Erythroblast (primary cell): ENCODE measurements at regions not wholly inside any gene's neighbourhood (a gene's known extent, or its start where the extent isn't known, plus 50 kb on each side); places are given as distances from the start of the nearest gene placed in this dataset.

Experiments used
- GATA1 ChIP-seq: IDR thresholded peaks from 2 replicates; pipeline ENCODE4 v1.6.1; 2011; ENCODE audit warnings: low read depth, mild to moderate bottlenecking, control low read depth, low read length, moderate library complexity
- POLR2A ChIP-seq: IDR thresholded peaks from 2 replicates; pipeline ENCODE4 v1.6.1; 2011; ENCODE audit warnings: mild to moderate bottlenecking, low read length

DNA sequence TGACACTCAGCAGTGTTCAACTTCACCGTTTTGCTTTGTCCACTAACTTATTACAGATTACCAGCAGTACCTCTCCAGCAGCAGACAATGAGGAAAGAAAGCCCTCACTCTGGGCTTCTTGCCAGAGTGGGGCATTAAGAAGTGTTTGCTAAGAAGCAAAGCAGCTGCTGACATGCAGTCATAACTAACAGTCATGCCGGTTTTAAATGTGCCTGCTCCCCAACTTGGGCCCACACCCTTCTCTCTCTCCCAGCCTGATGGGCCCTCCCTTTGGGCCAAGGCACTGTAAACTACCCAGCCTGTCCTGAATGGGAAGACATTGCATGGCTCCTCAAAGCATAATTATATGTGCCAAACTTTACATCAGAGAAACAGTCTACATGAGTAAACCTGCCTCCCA lies 54.6 kb upstream of the HHIP start:
- TF ChIP-seq POLR2A (no peak), GATA1 (no peak)
